GM19463 (cell line): ENCODE measurements at regions not wholly inside any gene's neighbourhood (a gene's known extent, or its start where the extent isn't known, plus 50 kb on each side); places are given as distances from the start of the nearest gene placed in this dataset.
"Not testable (repeated sequence)": the region's sequence is repeated elsewhere in the genome, so short reads cannot be mapped to it uniquely, and the experiment has no call there.

Experiments
- ATAC-seq: cut with Tn5 transposase; IDR thresholded peaks from one replicate; pipeline ENCODE4 v1.9.1; 2021; ENCODE audit warnings: mild to moderate bottlenecking, moderate library complexity; ENCODE audit not compliant: unreplicated experiment

- ATAC-seq: no peak
These were observed 183.3 kb downstream of the PYDC2 start for GRCh38 chr3:191644291-191644690.

GRCh38 chr3:191646242-191646641 is 185.3 kb downstream of the PYDC2 start:
- ATAC-seq: no peak

- no peak for ATAC-seq
These were observed 187.8 kb downstream of the PYDC2 start for GRCh38 chr3:191648787-191649186.

- ATAC-seq: no peak
These were observed 188.7 kb downstream of the PYDC2 start for GRCh38 chr3:191649626-191650025.

GRCh38 chr3:191658781-191659419 is 197.9 kb downstream of the PYDC2 start:
- ATAC-seq: not testable (repeated sequence)

- ATAC-seq: not testable (repeated sequence)
These were observed 201.2 kb downstream of the PYDC2 start for GRCh38 chr3:191662150-191662549.

GRCh38 chr3:191680989-191681597 is 220.1 kb downstream of the PYDC2 start:
- no peak for ATAC-seq

GRCh38 chr3:191682961-191683360 is 222.0 kb downstream of the PYDC2 start:
- no peak for ATAC-seq

- no peak for ATAC-seq
These were observed 225.7 kb downstream of the PYDC2 start for GRCh38 chr3:191686626-191687025.

- ATAC-seq: no peak
These were observed 227.9 kb downstream of the PYDC2 start for GRCh38 chr3:191688756-191689433.

- not testable (repeated sequence) for ATAC-seq
These were observed 230.2 kb downstream of the PYDC2 start for GRCh38 chr3:191691184-191691583.

GRCh38 chr3:191695131-191695814 is 234.3 kb downstream of the PYDC2 start:
- ATAC-seq: no peak

GRCh38 chr3:191695815-191696153 is 234.8 kb downstream of the PYDC2 start:
- ATAC-seq: no peak

GRCh38 chr3:191696348-191696747 is 235.4 kb downstream of the PYDC2 start:
- no peak for ATAC-seq

GRCh38 chr3:191699546-191699945 is 238.6 kb downstream of the PYDC2 start:
- no peak for ATAC-seq

GRCh38 chr3:191702121-191702520 is 241.2 kb downstream of the PYDC2 start:
- ATAC-seq: no peak

- no peak for ATAC-seq
These were observed 246.9 kb downstream of the PYDC2 start for GRCh38 chr3:191707817-191708216.

- ATAC-seq: no peak
These were observed 254.6 kb downstream of the PYDC2 start for GRCh38 chr3:191715585-191715984.

- ATAC-seq: no peak
These were observed 260.5 kb downstream of the PYDC2 start for GRCh38 chr3:191721390-191721861.

- ATAC-seq: no peak
These were observed 261.0 kb downstream of the PYDC2 start for GRCh38 chr3:191721990-191722389.

- no peak for ATAC-seq
These were observed 266.4 kb downstream of the PYDC2 start for GRCh38 chr3:191727338-191727737.

- ATAC-seq: no peak
These were observed 267.2 kb downstream of the PYDC2 start for GRCh38 chr3:191728186-191728585.
